HFFc6 (cell line): ENCODE measurements at regions not wholly inside any gene's neighbourhood (a gene's known extent, or its start where the extent isn't known, plus 50 kb on each side); places are given as distances from the start of the nearest gene placed in this dataset.
A peak's percentile ranks its signal among the peaks of the same experiment; 100 is the strongest.

Experiments used
- DNase-seq: peaks from one replicate; pipeline ENCODE4 v3.0.0-alpha.2; 2018
- H3K27ac Mint-ChIP-seq: 2 replicates; pipeline ENCODE4 v1.8.0; 2020; ENCODE audit warnings: mild to moderate bottlenecking, mixed read lengths
- H3K27me3 Mint-ChIP-seq: 2 replicates; pipeline ENCODE4 v1.8.0; 2021; ENCODE audit warnings: mild to moderate bottlenecking, moderate library complexity, mixed read lengths; ENCODE audit not compliant: insufficient read depth
- H3K36me3 Mint-ChIP-seq: 2 replicates; pipeline ENCODE4 v1.8.0; 2021; ENCODE audit warnings: low read depth, mixed read lengths
- H3K4me1 Mint-ChIP-seq: 2 replicates; pipeline ENCODE4 v1.8.0; 2020; ENCODE audit warnings: low read depth, mixed read lengths
- H3K4me3 Mint-ChIP-seq: 2 replicates; pipeline ENCODE4 v1.8.0; 2020; ENCODE audit warnings: mild to moderate bottlenecking, moderate library complexity, mixed read lengths
- H3K9me3 Mint-ChIP-seq: 2 replicates; pipeline ENCODE4 v1.8.0; 2020; ENCODE audit warnings: mild to moderate bottlenecking, mixed read lengths
- CTCF ChIP-seq: fragments of 200-600 bp; sonication (generic); IDR thresholded peaks from 2 replicates; pipeline ENCODE4 v1.5.0; 2021; ENCODE audit warnings: antibody characterized with exemption, mild to moderate bottlenecking

- no peaks in the 10 kb centered on the region for H3K27me3 Mint-ChIP-seq
- no peak overlapping the region for H3K4me3 Mint-ChIP-seq
- H3K9me3 Mint-ChIP-seq = no peaks in the 10 kb centered on the region
- no peak for TF ChIP-seq CTCF
- DNase-seq = no peak
- H3K36me3 Mint-ChIP-seq = no peaks in the 10 kb centered on the region
- H3K4me1 Mint-ChIP-seq = peaks cover 4% of the 10 kb centered on the region; the same call in 1 of the 2 replicates
- no peak overlapping the region for H3K27ac Mint-ChIP-seq
These were observed 764.6 kb upstream of the ZEB2 start for GRCh38 chr2:145284551-145284950.

- peaks cover 12% of the 10 kb centered on the region for H3K4me1 Mint-ChIP-seq
- DNase-seq = no peak
- no peaks in the 10 kb centered on the region for H3K36me3 Mint-ChIP-seq
- no peaks in the 10 kb centered on the region for H3K27me3 Mint-ChIP-seq
- no peak overlapping the region for H3K4me3 Mint-ChIP-seq
- no peak for TF ChIP-seq CTCF
- H3K27ac Mint-ChIP-seq = no peak overlapping the region
- no peaks in the 10 kb centered on the region for H3K9me3 Mint-ChIP-seq
These were observed 763.2 kb upstream of the ZEB2 start for GRCh38 chr2:145283131-145283530.

GRCh38 chr2:145277922-145278321 is 758.0 kb upstream of the ZEB2 start:
- H3K4me1 Mint-ChIP-seq = peaks cover 33% of the 10 kb centered on the region
- TF ChIP-seq CTCF = no peak
- DNase-seq = peak; percentile 40
- peaks cover 10% of the 10 kb centered on the region for H3K36me3 Mint-ChIP-seq
- 0 out of 2 replicates have a peak, but pooled peaks cover 4% of the 10 kb centered on the region for H3K9me3 Mint-ChIP-seq
- H3K27me3 Mint-ChIP-seq = no peaks in the 10 kb centered on the region
- H3K4me3 Mint-ChIP-seq = peak overlapping the region; percentile 18; the same call in 1 of the 2 replicates
- H3K27ac Mint-ChIP-seq = no peak overlapping the region

DNA sequence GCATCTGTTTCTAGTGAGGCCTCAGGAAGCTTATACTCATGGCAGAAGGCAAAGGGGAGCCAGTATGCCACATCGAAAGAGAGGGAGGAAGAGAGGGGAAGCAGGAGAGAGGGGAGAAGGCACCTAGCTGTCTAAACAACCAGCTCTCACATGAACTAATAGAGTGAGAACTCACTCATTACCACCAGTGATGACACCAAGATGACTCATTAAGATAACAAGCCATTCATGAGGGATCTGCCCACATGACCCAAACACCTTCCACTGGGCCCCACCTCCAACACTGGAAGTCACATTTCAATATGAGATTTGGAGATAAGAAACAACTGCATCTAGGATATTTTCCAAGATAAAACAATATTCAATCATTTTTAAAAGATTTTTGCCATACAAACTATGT is 753.9 kb upstream of the ZEB2 start:
- H3K4me3 Mint-ChIP-seq = no peak overlapping the region
- TF ChIP-seq CTCF = no peak
- H3K4me1 Mint-ChIP-seq = peaks cover 31% of the 10 kb centered on the region
- H3K36me3 Mint-ChIP-seq = peaks cover 10% of the 10 kb centered on the region
- no peak overlapping the region for H3K27ac Mint-ChIP-seq
- DNase-seq = no peak
- H3K27me3 Mint-ChIP-seq = no peaks in the 10 kb centered on the region
- 0 out of 2 replicates have a peak, but pooled peaks cover 4% of the 10 kb centered on the region for H3K9me3 Mint-ChIP-seq

DNA sequence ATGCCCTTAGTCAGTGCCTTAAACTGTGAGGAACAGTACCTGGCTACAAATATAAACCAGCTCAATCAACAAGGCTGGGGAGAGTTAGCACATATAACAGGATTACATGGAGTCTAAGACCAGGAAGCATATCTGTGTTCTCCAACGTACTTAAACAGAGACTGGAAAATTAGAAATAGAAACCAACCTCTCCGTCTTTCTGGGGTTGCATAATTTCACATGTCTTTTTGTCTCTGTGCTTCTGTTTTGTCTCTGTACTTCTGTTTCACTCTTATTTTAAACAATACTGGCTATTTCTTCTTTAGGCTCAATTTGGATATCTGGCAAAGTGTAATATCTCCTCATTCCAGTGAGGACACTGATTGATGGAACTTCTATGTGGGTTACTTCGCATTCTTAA is 749.0 kb upstream of the ZEB2 start:
- H3K9me3 Mint-ChIP-seq = 0 out of 2 replicates have a peak, but pooled peaks cover 4% of the 10 kb centered on the region
- TF ChIP-seq CTCF = no peak

DNA sequence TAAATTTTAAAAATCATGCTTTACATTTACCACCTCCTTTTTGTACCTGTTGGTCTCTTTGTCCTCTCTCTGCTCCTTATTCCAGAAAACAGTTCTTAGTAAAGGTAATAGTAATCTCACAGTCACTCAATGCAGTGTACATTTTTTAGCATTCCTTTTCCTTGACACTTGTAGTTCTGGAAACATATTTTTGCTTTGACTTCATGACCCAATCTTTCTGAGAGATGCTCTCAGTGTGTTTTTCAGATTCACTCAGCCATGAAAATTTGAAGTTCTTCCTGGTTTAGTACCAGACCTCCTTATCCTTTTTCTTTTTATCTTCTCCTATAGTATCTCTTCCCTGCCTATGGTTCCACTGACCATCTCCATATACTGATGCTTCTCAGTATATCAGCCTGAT is 747.5 kb upstream of the ZEB2 start:
- DNase-seq = no peak
- H3K27me3 Mint-ChIP-seq = no peaks in the 10 kb centered on the region
- no peak for TF ChIP-seq CTCF

More for the DNA sequence above, 749.0 kb upstream of the ZEB2 start:
- no peak for DNase-seq
- Mint-ChIP-seq H3K4me1 (peaks cover 6% of the 10 kb centered on the region; the same call in 1 of the 2 replicates), H3K4me3 (no peak overlapping the region), H3K27ac (no peak overlapping the region), H3K27me3 (no peaks in the 10 kb centered on the region), H3K36me3 (peaks cover 6% of the 10 kb centered on the region)

More for the DNA sequence above, 747.5 kb upstream of the ZEB2 start:
- Mint-ChIP-seq H3K9me3 (no peaks in the 10 kb centered on the region), H3K36me3 (no peaks in the 10 kb centered on the region), H3K4me3 (no peak overlapping the region), H3K27ac (no peak overlapping the region), H3K4me1 (no peaks in the 10 kb centered on the region)
